ENCODE measurements at regions not wholly inside any gene's neighbourhood (a gene's known extent, or its start where the extent isn't known, plus 50 kb on each side); places are given as distances from the start of the nearest gene placed in this dataset.

DNA sequence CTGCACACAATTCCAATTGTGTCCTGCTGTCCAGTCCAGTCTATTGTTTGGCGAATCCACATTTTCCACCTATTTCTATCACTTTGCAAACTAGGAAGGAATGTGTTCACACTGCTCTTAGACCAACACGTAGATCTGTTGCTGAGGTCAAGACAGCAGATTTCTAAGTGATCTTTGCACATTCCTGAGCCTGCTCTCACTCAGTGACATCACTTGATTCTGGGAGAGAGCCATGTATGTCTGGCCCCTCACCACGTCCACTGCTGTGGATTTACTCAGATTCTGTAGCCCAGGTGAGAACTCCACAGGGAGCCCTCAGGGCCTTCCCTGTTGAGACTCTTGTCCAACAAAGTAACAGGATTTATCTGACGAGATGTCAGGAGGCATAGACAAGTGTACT, 317.2 kb downstream of the TSN start:
- Histone ChIP-seq H3K4me1 (ENCODE audit: control insufficient read depth in 1 of 2, low read depth in 2 of 2) (no peaks in the 10 kb centered on the region), H3K9me3 (no peaks in the 10 kb centered on the region), H3K27ac (no peak overlapping the region), H3K36me3 (no peaks in the 10 kb centered on the region), H3K27me3 (replicated peaks; ENCODE audit: insufficient read depth) (no peaks in the 10 kb centered on the region), H3K4me3 (no peak overlapping the region)
- no peak for ATAC-seq (ENCODE audit: insufficient number of reproducible peaks, low FRiP score, low read depth)
- TF ChIP-seq, protein P1, sequence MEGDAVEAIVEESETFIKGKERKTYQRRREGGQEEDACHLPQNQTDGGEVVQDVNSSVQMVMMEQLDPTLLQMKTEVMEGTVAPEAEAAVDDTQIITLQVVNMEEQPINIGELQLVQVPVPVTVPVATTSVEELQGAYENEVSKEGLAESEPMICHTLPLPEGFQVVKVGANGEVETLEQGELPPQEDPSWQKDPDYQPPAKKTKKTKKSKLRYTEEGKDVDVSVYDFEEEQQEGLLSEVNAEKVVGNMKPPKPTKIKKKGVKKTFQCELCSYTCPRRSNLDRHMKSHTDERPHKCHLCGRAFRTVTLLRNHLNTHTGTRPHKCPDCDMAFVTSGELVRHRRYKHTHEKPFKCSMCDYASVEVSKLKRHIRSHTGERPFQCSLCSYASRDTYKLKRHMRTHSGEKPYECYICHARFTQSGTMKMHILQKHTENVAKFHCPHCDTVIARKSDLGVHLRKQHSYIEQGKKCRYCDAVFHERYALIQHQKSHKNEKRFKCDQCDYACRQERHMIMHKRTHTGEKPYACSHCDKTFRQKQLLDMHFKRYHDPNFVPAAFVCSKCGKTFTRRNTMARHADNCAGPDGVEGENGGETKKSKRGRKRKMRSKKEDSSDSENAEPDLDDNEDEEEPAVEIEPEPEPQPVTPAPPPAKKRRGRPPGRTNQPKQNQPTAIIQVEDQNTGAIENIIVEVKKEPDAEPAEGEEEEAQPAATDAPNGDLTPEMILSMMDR (IDR thresholded peaks at IDR 0.05): no peak
- DNase-seq (ENCODE audit: low spot score): no peak

DNA sequence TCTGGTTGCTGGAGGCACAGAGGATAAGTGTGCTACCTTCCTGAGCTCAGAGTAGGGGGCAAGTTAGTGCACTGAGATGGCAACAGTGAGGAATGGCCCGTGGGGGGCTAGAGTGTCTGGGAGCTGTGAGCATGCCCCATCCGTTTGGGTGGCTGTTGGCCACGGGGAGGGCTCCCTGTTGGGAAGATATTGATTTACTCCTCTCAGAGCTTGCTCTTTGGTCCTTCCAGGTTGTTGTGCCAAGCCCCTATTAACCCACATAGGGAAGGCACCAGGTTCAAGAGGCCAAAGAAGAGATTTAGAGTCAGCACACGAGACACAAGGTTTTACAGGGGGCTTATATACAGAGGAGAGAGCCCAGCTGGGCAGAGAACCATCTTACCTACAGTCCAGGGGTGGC, 318.8 kb downstream of the TSN start:
- Histone ChIP-seq H3K27ac (no peak overlapping the region), H3K9me3 (no peaks in the 10 kb centered on the region), H3K36me3 (no peaks in the 10 kb centered on the region), H3K27me3 (replicated peaks; ENCODE audit: insufficient read depth) (no peaks in the 10 kb centered on the region), H3K4me3 (no peak overlapping the region), H3K4me1 (ENCODE audit: control insufficient read depth in 1 of 2, low read depth in 2 of 2) (no peaks in the 10 kb centered on the region)
- TF ChIP-seq, protein P1 (IDR thresholded peaks at IDR 0.05): no peak
- ATAC-seq (ENCODE audit: insufficient number of reproducible peaks, low FRiP score, low read depth) (no peak), DNase-seq (ENCODE audit: low spot score) (no peak)

DNA sequence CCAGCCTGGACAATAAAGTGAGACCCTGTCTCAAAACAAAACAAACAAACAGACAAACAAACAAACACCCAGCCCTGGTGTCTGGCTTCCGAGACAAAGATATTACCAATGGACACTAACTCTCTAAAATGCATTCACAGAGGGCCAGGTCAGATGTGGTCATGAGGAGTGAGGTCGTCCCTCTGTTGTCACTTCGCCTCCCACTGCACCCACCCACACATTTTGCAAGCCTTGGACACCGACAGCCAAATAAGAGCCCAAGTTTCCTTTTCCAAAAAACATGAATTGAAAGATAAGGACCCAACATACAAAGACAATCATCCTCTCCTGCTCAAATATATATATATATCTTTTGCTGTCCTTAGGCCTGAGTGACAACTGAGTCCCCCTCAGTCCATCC, 319.9 kb downstream of the TSN start:
- Histone ChIP-seq H3K4me1 (ENCODE audit: control insufficient read depth in 1 of 2, low read depth in 2 of 2) (no peaks in the 10 kb centered on the region), H3K9me3 (no peaks in the 10 kb centered on the region), H3K36me3 (no peaks in the 10 kb centered on the region), H3K27me3 (replicated peaks; ENCODE audit: insufficient read depth) (no peaks in the 10 kb centered on the region), H3K4me3 (no peak overlapping the region), H3K27ac (no peak overlapping the region)
- DNase-seq (ENCODE audit: low spot score) (no peak), ATAC-seq (ENCODE audit: insufficient number of reproducible peaks, low FRiP score, low read depth) (no peak)
- TF ChIP-seq, protein P1 (IDR thresholded peaks at IDR 0.05): no peak

DNA sequence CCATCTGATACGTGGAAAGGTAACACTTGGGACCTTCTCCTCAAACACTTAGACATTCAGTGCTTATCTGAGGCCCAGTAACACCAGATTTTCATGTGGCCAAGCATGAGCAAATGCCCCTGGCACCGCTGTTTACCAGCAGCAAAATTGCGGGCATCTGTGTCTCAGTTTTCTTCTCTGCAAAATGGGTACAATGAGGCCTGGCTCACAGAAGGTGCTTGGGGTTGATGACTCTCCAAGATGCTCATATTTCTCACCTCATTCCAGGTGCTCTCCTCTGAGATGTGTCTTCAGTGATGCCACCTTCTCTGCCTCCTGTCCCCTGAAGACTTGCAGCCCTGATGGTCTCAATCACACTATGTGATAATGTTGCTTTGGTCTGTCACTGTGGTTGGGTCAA, 321.7 kb downstream of the TSN start:
- Histone ChIP-seq H3K4me3 (no peak overlapping the region), H3K4me1 (ENCODE audit: control insufficient read depth in 1 of 2, low read depth in 2 of 2) (no peaks in the 10 kb centered on the region), H3K27ac (no peak overlapping the region), H3K36me3 (no peaks in the 10 kb centered on the region), H3K27me3 (replicated peaks; ENCODE audit: insufficient read depth) (no peaks in the 10 kb centered on the region), H3K9me3 (no peaks in the 10 kb centered on the region)
- DNase-seq (ENCODE audit: low spot score): no peak
- TF ChIP-seq, protein P1 (IDR thresholded peaks at IDR 0.05): no peak
- no peak for ATAC-seq (ENCODE audit: insufficient number of reproducible peaks, low FRiP score, low read depth)

DNA sequence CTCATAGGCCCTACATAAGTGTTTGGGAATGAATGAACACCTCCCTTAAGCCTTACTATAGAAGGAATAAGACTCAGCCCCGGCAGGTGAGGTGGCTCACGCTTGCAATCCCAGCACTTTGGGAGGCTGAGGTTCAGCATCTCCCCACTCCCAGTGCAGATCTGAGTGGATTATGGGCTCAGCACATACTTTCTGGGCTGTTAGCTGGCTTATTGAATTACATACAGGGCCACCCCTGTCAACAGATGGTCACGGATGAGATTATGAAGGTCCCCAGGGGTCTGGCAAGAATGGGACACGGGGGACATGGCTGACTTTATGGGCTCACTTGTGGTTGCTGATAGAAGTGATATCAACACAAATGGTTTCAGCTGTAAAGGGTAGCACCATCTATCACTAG, 322.3 kb downstream of the TSN start:
- no peaks in the 10 kb centered on the region for H3K36me3 ChIP-seq

More for the DNA sequence above, 322.3 kb downstream of the TSN start:
- no peak for ATAC-seq (ENCODE audit: insufficient number of reproducible peaks, low FRiP score, low read depth)
- Histone ChIP-seq H3K9me3 (no peaks in the 10 kb centered on the region), H3K4me1 (ENCODE audit: control insufficient read depth in 1 of 2, low read depth in 2 of 2) (no peaks in the 10 kb centered on the region), H3K4me3 (no peak overlapping the region), H3K27ac (no peak overlapping the region), H3K27me3 (replicated peaks; ENCODE audit: insufficient read depth) (no peaks in the 10 kb centered on the region)
- DNase-seq (ENCODE audit: low spot score): no peak
- TF ChIP-seq, protein P1 (IDR thresholded peaks at IDR 0.05): no peak
